ENCODE measurements at regions not wholly inside any gene's neighbourhood (a gene's known extent, or its start where the extent isn't known, plus 50 kb on each side); places are given as distances from the start of the nearest gene placed in this dataset.

- DNase-seq, result no peak
Observed at GRCh38 chr6:181049-181654, 111.1 kb upstream of the DUSP22 start.

GRCh38 chr6:183668-184067, 108.6 kb upstream of the DUSP22 start:
- DNase-seq, result no peak

GRCh38 chr6:184161-184700, 108.1 kb upstream of the DUSP22 start:
- no peak for DNase-seq

DNA sequence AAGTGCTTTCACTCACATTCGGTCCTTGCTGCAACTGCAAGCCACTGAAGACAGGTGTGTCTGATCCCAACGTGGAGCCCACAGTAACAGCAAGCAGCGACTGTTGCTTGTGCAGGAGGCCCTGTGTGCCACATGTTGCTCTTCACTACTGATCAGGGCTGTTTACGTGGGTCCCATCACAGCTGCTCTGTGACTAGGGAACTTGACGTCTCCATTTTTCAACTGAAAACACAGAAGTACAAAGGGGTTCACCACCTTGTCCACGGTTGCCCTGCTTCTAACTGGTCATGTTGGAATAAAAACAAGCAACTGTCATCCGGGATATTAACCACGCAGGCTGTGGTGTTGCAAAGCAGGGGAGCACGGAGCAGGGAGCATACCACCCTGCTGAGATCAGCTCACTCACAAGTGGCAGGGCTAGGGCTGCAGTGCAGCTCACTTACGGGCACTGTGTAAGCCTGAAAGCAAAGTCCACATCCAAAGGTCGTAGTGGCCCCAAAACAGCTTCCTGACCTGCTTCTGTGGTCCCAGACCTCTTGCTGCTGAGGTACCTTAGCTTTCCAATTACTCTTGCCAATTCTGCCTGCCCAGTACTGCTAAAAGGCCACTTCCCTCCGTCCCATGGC, 105.8 kb upstream of the DUSP22 start:
- DNase-seq, result no peak

- no peak for DNase-seq
Observed at GRCh38 chr6:187210-187861, 105.0 kb upstream of the DUSP22 start.

DNA sequence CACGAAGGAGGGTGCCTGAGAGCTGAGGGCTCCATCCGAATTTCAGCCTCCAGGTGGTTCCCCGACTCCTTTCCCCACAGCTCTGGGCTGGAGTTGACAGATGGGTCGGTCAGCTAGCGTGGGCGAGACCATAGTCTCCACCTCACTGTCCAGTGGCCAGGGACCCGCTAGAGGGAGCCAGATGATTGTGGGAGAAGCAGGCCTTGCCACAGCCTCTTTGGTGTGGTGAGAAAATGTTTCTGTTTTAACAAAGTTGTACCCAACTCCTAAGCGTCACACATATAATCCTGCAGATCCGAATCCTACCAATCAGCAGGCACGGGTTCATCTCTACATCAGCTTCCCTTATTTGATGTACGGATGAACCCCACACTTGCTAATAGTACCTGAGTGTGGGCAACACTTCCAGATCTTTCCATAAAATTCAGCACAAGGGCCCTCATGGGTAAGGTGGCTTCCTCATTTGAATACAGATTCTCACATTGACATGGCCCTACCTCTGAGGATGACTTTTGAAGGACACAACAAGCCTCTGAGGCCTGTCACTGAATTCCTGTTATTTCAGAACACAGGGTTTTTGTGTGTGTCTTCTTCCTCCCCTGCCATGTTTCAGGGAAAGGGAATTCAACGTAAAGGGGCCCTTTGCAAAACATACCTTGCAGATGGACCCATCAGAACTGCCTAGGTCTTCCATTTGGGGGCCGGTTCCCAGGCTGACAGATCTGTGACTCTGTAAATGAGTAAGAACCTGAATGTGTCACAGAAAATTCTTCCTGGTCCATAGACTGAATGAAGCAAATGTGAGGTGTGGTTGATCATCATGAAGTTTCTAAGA, 103.2 kb upstream of the DUSP22 start:
- DNase-seq, result peak; percentile 95

GRCh38 chr6:189676-190075, 102.6 kb upstream of the DUSP22 start:
- DNase-seq, result no peak

- peak; percentile 45 for DNase-seq
Observed at GRCh38 chr6:190596-191395, 101.5 kb upstream of the DUSP22 start.

DNA sequence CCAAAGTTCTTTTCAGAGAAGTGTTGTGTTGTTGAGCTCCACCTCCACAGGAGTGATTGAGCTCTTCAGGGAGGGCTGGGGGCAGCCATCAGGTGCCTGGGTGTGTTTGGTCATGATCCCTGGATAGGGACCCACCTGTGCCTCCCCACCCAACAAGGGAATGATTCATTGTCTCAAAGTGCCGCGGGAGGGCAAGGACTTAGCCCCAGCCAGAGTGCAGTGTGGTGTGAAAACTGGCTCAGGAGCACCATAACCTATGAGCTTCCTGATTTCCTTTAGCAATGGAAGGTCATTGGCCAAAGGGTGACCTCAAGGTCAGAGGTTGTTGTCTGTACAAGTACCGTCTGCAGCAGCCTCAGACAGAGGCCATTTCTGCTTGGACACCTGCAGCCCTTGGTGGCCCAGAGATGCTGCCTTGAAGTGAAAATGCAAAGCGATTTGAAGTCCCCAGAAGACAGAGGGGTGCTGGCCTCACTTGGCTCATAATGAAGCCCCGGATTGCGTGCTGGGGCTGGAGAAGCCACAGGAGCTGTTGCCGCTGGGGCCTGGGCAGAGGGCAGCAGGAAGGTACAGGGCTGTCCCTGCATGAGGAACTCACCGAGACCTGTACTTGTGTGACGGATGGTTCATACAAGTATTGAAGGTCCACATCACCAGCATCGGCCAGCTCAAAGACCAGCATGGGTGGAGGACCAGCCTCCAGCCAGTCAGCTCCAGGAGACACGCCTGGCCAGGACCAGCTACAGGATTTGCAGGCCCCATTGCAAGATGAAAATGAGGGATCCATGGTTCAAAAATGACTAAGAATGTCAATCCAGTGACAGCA, 100.6 kb upstream of the DUSP22 start:
- DNase-seq, result no peak

GRCh38 chr6:192313-192664, 100.0 kb upstream of the DUSP22 start:
- DNase-seq, result no peak

- DNase-seq, result no peak
Observed at GRCh38 chr6:193180-193579, 99.1 kb upstream of the DUSP22 start.

- peak; percentile 72 for DNase-seq
Observed at GRCh38 chr6:193773-194310, 98.4 kb upstream of the DUSP22 start.

- peak; percentile 61 for DNase-seq
Observed at GRCh38 chr6:195861-196360, 96.4 kb upstream of the DUSP22 start.

- DNase-seq, result no peak
Observed at GRCh38 chr6:196543-196942, 95.7 kb upstream of the DUSP22 start.

GRCh38 chr6:203661-204060, 88.6 kb upstream of the DUSP22 start:
- DNase-seq, result no peak

- no peak for DNase-seq
Observed at GRCh38 chr6:206264-206663, 86.0 kb upstream of the DUSP22 start.

- DNase-seq, result no peak
Observed at GRCh38 chr6:208364-208763, 83.9 kb upstream of the DUSP22 start.

GRCh38 chr6:208938-209337, 83.3 kb upstream of the DUSP22 start:
- no peak for DNase-seq

DNA sequence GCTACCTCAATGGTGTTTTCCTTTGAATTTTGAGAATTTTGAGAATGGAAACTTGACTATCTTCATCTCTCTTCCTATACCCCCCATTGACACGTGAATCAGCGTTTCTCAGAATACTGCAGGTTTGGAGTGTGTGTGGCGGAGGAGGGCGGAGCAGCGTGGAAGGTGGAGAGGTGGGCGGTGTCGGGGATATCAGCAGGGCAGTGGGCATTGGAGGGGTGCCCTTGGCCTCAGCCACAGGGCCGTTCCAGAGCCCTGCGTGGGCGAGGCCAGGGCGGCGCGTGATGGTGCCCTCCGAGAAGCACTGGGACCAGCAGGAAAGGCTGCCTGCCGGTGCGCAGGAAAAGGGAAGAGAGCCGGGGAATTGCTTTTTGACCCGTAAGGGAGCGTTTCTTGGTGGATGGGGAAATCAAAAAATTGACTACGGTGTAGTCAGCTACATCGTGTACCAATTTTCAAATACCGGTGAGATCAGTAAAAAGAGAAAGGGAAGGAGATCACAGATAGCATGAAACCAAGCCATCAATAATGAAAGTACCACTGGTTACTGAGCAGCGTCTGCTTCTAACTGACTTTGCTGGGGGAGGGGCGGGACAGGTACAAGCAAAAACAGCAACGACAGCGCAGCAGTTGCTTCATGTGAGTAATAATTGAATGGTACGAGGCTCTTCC, 82.7 kb upstream of the DUSP22 start:
- DNase-seq, result peak; percentile 95

GRCh38 chr6:210104-210456, 82.2 kb upstream of the DUSP22 start:
- no peak for DNase-seq
